ENCODE measurements at regions not wholly inside any gene's neighbourhood (a gene's known extent, or its start where the extent isn't known, plus 50 kb on each side); places are given as distances from the start of the nearest gene placed in this dataset.

DNA sequence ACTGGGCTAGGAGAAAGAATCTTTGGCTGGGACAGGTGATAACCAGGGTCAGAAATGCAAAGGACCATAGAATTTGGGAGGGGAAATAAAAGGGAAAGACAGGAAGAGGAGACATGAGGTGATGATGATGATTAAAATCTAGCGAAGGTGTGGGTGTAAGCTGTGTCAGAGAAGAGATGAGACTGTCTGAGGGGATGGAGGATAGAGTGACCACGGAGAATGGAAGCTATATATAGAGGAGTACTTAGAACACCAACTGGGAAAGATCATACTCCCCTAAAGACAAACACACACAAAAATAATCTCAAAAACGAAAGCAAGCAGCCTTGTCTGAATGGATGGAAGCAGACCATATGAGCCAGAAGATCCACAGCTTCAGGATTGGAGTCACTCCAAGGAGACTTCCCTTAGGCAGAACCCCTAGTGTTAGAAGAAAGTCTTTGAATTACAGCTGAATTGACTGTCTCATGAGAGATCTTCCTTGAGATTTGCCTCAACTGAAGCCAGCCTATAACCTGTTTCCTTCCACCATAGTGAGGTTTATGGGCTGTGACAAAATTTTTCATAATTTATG lies 115.2 kb upstream of the DAZL start:
- CTCF ChIA-PET: no interaction called here

More for the DNA sequence above, 115.2 kb upstream of the DAZL start:
- H2AFZ ChIP-seq (ENCODE audit: low read depth, low read length, poor library complexity, severe bottlenecking): no peak overlapping the region
- H3K9ac ChIP-seq (ENCODE audit: low read length): no peak overlapping the region
- POLR2A ChIA-PET: no interaction called here
- ATAC-seq (no peak), DNase-seq (ENCODE audit: low read depth, low spot score) (no peak)
- TF ChIP-seq EZH2phosphoT487 (IDR thresholded peaks at IDR 0.05; ENCODE audit: borderline replicate concordance): no peak
- TF ChIP-seq POLR2A (IDR thresholded peaks at IDR 0.05; ENCODE audit: borderline replicate concordance, extremely low read depth, insufficient read depth, insufficient read length): no peak
- TF ChIP-seq ZFX (IDR thresholded peaks at IDR 0.05): no peak
- TF ChIP-seq, protein P1, sequence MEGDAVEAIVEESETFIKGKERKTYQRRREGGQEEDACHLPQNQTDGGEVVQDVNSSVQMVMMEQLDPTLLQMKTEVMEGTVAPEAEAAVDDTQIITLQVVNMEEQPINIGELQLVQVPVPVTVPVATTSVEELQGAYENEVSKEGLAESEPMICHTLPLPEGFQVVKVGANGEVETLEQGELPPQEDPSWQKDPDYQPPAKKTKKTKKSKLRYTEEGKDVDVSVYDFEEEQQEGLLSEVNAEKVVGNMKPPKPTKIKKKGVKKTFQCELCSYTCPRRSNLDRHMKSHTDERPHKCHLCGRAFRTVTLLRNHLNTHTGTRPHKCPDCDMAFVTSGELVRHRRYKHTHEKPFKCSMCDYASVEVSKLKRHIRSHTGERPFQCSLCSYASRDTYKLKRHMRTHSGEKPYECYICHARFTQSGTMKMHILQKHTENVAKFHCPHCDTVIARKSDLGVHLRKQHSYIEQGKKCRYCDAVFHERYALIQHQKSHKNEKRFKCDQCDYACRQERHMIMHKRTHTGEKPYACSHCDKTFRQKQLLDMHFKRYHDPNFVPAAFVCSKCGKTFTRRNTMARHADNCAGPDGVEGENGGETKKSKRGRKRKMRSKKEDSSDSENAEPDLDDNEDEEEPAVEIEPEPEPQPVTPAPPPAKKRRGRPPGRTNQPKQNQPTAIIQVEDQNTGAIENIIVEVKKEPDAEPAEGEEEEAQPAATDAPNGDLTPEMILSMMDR (IDR thresholded peaks at IDR 0.05 in 2 of 3, conservative IDR thresholded peaks at IDR 0.05 in 1 of 3; ENCODE audit: borderline replicate concordance in 1 of 3, insufficient read depth in 1 of 3, low read depth in 2 of 3, low read length in 2 of 3): no peak
- no peak for TF ChIP-seq EZH2 (IDR thresholded peaks at IDR 0.05)
- TF ChIP-seq ATF3 (IDR thresholded peaks at IDR 0.05): no peak
- TF ChIP-seq TCF7L2 (IDR thresholded peaks at IDR 0.05; ENCODE audit: borderline replicate concordance, extremely low read depth, insufficient read depth, insufficient read length): no peak
- no peak for TF ChIP-seq POLR2AphosphoS5 (IDR thresholded peaks at IDR 0.05; ENCODE audit: low read depth, low read length)
- TF ChIP-seq, protein P2, sequence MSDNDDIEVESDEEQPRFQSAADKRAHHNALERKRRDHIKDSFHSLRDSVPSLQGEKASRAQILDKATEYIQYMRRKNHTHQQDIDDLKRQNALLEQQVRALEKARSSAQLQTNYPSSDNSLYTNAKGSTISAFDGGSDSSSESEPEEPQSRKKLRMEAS (IDR thresholded peaks at IDR 0.05): no peak
- no peak for TF ChIP-seq REST (IDR thresholded peaks at IDR 0.05; ENCODE audit: low read depth)
- no peak for TF ChIP-seq EGR1 (IDR thresholded peaks at IDR 0.05; ENCODE audit: low read depth)
- no peak for TF ChIP-seq ELF1 (IDR thresholded peaks at IDR 0.05; ENCODE audit: borderline replicate concordance, low read depth)
- TF ChIP-seq ZNF274 (IDR thresholded peaks at IDR 0.05; ENCODE audit: low read depth, low read length): no peak
- TF ChIP-seq, protein P3, sequence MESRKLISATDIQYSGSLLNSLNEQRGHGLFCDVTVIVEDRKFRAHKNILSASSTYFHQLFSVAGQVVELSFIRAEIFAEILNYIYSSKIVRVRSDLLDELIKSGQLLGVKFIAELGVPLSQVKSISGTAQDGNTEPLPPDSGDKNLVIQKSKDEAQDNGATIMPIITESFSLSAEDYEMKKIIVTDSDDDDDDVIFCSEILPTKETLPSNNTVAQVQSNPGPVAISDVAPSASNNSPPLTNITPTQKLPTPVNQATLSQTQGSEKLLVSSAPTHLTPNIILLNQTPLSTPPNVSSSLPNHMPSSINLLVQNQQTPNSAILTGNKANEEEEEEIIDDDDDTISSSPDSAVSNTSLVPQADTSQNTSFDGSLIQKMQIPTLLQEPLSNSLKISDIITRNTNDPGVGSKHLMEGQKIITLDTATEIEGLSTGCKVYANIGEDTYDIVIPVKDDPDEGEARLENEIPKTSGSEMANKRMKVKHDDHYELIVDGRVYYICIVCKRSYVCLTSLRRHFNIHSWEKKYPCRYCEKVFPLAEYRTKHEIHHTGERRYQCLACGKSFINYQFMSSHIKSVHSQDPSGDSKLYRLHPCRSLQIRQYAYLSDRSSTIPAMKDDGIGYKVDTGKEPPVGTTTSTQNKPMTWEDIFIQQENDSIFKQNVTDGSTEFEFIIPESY (IDR thresholded peaks at IDR 0.05; ENCODE audit: extremely low read depth, insufficient replicate concordance, low read length): no peak
- no peak overlapping the region for H3K4me2 ChIP-seq (ENCODE audit: low read length)
- no peaks in the 10 kb centered on the region for H3K36me3 ChIP-seq (ENCODE audit: control insufficient read depth in 1 of 2, insufficient read depth in 2 of 2, low read length in 2 of 2)
- H3K4me1 ChIP-seq (ENCODE audit: control insufficient read depth in 1 of 2, insufficient read depth in 2 of 2, low read length in 2 of 2): no peaks in the 10 kb centered on the region
- intact Hi-C loops (cut with micrococcal nuclease): no loop called here
- H4K20me1 ChIP-seq (ENCODE audit: insufficient read depth): no peaks in the 10 kb centered on the region
- H3K4me3 ChIP-seq (replicated peaks in 1 of 2; ENCODE audit: low read depth in 1 of 2, low read length in 2 of 2): no peak overlapping the region
- no peak overlapping the region for H3K27ac ChIP-seq (ENCODE audit: low read depth, low read length)
- no peaks in the 10 kb centered on the region for H3K27me3 ChIP-seq (ENCODE audit: insufficient read depth, low read length)
- no TSS peak for BruUV-seq (replicated peaks)
- H3K9me2 ChIP-seq (ENCODE audit: insufficient read depth): no peaks in the 10 kb centered on the region
- RAD21 ChIA-PET (ENCODE audit: low non-redundant PET in 1 of 2, low total read pairs in 2 of 2, uncharacterized antibody in 2 of 2, unreplicated experiment in 2 of 2): no interaction called here
- H3K79me2 ChIP-seq (ENCODE audit: insufficient read depth, low read length): no peaks in the 10 kb centered on the region
- H3K9me3 ChIP-seq (ENCODE audit: control insufficient read depth in 1 of 2, insufficient read depth in 1 of 2, low read depth in 1 of 2, low read length in 2 of 2): no peaks in the 10 kb centered on the region

Measured in HCT116 (cell line).